ENCODE measurements at regions not wholly inside any gene's neighbourhood (a gene's known extent, or its start where the extent isn't known, plus 50 kb on each side); places are given as distances from the start of the nearest gene placed in this dataset.

DNA sequence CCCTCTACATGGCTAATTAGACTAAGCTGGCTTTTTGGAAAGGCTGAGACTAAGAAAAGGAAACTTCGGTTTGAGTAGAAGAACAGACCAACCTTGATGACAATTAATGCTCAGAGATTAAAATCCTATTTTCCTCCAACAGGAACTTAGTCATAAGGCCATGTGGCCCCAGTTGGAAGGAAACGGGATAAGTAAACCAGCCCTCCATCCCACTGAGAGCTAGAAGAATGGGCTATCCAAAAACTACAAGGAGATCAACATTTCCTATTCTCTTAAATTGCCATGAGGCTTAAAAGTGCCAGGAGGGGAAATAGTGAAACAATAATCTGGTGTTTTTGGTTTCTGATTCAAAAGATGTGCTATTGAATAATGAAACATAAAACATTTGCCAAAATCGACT, 216.6 kb downstream of the PAX3 start:
- DNase-seq (ENCODE audit: low read depth, low spot score), result no peak
- no peak for TF ChIP-seq EZH2 (IDR thresholded peaks at IDR 0.05; ENCODE audit: low read length)
- no peak for TF ChIP-seq CTCF (optimal IDR thresholded peaks at IDR 0.05 in 1 of 3, IDR thresholded peaks at IDR 0.05 in 1 of 3, conservative IDR thresholded peaks at IDR 0.05 in 1 of 3; ENCODE audit: extremely low read depth in 1 of 3, insufficient read depth in 2 of 3, low read length in 3 of 3)
- Histone ChIP-seq H3K4me3 (ENCODE audit: control insufficient read depth in 2 of 3, extremely low read depth in 1 of 3, insufficient read depth in 2 of 3, low read depth in 1 of 3, low read length in 3 of 3) (no peak overlapping the region), H3K4me1 (ENCODE audit: control insufficient read depth, extremely low read depth, insufficient read depth, low read length) (no peaks in the 10 kb centered on the region), H3K9ac (ENCODE audit: control insufficient read depth, extremely low read depth, insufficient read depth, low read length) (no peak overlapping the region), H3K4me2 (ENCODE audit: control insufficient read depth, extremely low read depth, insufficient read depth, low read depth, low read length) (no peak overlapping the region), H3K79me2 (ENCODE audit: control insufficient read depth, insufficient read depth, low read length) (no peaks in the 10 kb centered on the region), H2AFZ (ENCODE audit: control insufficient read depth, low read length) (no peak overlapping the region), H3K27me3 (ENCODE audit: control insufficient read depth, extremely low read depth, insufficient read depth, low read length) (no peaks in the 10 kb centered on the region), H3K9me1 (ENCODE audit: control insufficient read depth, extremely low read depth, insufficient read depth, low read length) (no peaks in the 10 kb centered on the region), H4K20me1 (ENCODE audit: control insufficient read depth, extremely low read depth, insufficient read depth, low read length) (no peaks in the 10 kb centered on the region), H3K27ac (ENCODE audit: control insufficient read depth, insufficient read depth, low read length) (no peak overlapping the region), H3K36me3 (ENCODE audit: control insufficient read depth in 2 of 2, extremely low read depth in 1 of 2, insufficient read depth in 2 of 2, low read length in 2 of 2) (no peaks in the 10 kb centered on the region), H3K9me3 (ENCODE audit: control insufficient read depth, low read depth, low read length) (no peaks in the 10 kb centered on the region)
- dilution Hi-C loops (cut with MboI; ENCODE audit: extremely low pct_ligation_motif_present, low sequenced_read_pairs), result no loop called here
- no peak for FAIRE-seq

DNA sequence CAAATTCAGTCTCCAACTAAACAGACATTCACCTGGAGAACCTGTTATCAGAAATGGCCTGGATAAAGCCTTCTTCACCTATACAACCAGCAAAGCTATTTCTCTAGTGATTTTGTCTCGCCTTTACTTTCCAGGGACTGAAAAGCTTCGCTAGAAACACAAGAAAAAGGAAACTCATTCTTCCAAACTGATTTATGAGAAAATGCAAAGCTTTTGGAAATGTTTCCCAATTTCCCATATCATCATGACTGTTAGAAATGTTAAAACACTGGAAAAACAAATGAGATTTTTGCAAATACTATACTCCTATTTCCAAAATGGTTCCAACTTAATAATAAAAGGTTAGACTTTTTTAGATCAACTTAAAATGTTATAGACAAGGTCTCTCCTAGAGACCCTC, 218.7 kb downstream of the PAX3 start:
- no peaks in the 10 kb centered on the region for H3K9me3 ChIP-seq (ENCODE audit: control insufficient read depth, low read depth, low read length)
- no peaks in the 10 kb centered on the region for H3K4me1 ChIP-seq (ENCODE audit: control insufficient read depth, extremely low read depth, insufficient read depth, low read length)
- H4K20me1 ChIP-seq (ENCODE audit: control insufficient read depth, extremely low read depth, insufficient read depth, low read length), result no peaks in the 10 kb centered on the region
- no peaks in the 10 kb centered on the region for H3K79me2 ChIP-seq (ENCODE audit: control insufficient read depth, insufficient read depth, low read length)
- H3K27ac ChIP-seq (ENCODE audit: control insufficient read depth, insufficient read depth, low read length), result no peak overlapping the region
- no peak overlapping the region for H3K4me3 ChIP-seq (ENCODE audit: control insufficient read depth in 2 of 3, extremely low read depth in 1 of 3, insufficient read depth in 2 of 3, low read depth in 1 of 3, low read length in 3 of 3)
- H2AFZ ChIP-seq (ENCODE audit: control insufficient read depth, low read length), result no peak overlapping the region
- TF ChIP-seq CTCF (optimal IDR thresholded peaks at IDR 0.05 in 1 of 3, IDR thresholded peaks at IDR 0.05 in 1 of 3, conservative IDR thresholded peaks at IDR 0.05 in 1 of 3; ENCODE audit: extremely low read depth in 1 of 3, insufficient read depth in 2 of 3, low read length in 3 of 3), result no peak
- no peak for TF ChIP-seq EZH2 (IDR thresholded peaks at IDR 0.05; ENCODE audit: low read length)
- dilution Hi-C loops (cut with MboI; ENCODE audit: extremely low pct_ligation_motif_present, low sequenced_read_pairs), result no loop called here
- no peak overlapping the region for H3K4me2 ChIP-seq (ENCODE audit: control insufficient read depth, extremely low read depth, insufficient read depth, low read depth, low read length)
- no peak overlapping the region for H3K9ac ChIP-seq (ENCODE audit: control insufficient read depth, extremely low read depth, insufficient read depth, low read length)
- no peaks in the 10 kb centered on the region for H3K36me3 ChIP-seq (ENCODE audit: control insufficient read depth in 2 of 2, extremely low read depth in 1 of 2, insufficient read depth in 2 of 2, low read length in 2 of 2)
- H3K9me1 ChIP-seq (ENCODE audit: control insufficient read depth, extremely low read depth, insufficient read depth, low read length), result no peaks in the 10 kb centered on the region
- no peaks in the 10 kb centered on the region for H3K27me3 ChIP-seq (ENCODE audit: control insufficient read depth, extremely low read depth, insufficient read depth, low read length)
- DNase-seq (ENCODE audit: low read depth, low spot score), result no peak
- FAIRE-seq, result no peak

Data from keratinocyte (primary cell).